GM04504 (cell line): ENCODE measurements at regions not wholly inside any gene's neighbourhood (a gene's known extent, or its start where the extent isn't known, plus 50 kb on each side); places are given as distances from the start of the nearest gene placed in this dataset.

Experiments used
- DNase-seq: peaks from one replicate; pipeline ENCODE4 v3.0.0-alpha.2; 2012; ENCODE audit warnings: low read depth

DNA sequence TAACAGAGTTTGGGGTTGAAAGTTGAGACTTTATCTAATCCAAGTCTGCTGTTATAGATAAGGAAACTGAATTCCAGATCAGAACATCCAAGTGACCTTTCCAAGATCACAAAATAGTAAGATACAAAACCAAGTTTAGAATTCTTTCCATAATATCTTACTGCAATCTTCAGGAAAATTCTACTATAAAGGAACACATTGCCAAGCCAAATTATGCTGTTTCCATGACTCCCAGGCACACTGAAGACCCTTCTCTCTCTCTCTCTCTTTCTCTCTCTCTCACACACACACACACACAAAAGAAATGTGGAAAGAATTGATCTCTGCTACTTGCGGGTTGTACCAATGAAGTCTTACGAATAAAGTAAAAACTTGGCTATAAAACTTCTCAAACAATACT is 398.4 kb downstream of the METTL4 start:
- DNase-seq: no peak

DNA sequence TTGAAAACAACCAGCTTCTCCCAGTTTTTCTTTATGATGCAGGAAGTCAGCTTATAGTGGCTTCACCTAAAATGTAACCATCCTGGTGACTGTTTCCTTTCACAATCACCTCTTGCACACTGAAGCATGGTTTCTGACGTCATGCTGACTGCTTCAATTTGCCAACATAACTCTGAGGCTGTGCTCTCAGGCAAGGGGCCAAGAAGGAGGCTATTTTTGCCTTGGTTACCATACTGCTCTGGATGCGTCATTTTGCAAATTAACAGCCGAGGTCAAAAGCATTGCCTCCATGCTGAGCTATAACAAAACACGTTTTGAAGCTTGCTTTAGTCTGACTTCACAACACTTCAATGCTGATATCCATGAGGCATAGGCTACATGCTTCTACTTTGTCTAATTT is 397.8 kb downstream of the METTL4 start:
- DNase-seq: peak; percentile 17

DNA sequence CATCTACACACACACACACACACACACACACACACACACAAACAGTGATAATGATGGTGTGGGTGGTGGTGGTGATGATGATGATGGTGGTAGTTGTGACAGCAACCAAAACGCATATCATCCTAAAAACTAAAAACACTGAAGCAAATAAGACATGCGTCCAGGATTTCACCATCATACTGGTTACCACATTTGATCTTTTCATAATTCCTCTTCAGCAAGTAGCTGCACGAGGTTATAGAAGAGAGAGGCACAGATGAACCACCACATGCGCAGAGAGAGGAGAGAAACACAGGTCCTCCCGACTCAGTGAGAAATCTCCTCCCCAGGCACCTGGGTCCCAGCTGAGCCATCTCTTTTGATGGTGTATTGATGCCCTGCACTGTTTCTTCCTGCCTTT is 393.3 kb downstream of the METTL4 start:
- no peak for DNase-seq

DNA sequence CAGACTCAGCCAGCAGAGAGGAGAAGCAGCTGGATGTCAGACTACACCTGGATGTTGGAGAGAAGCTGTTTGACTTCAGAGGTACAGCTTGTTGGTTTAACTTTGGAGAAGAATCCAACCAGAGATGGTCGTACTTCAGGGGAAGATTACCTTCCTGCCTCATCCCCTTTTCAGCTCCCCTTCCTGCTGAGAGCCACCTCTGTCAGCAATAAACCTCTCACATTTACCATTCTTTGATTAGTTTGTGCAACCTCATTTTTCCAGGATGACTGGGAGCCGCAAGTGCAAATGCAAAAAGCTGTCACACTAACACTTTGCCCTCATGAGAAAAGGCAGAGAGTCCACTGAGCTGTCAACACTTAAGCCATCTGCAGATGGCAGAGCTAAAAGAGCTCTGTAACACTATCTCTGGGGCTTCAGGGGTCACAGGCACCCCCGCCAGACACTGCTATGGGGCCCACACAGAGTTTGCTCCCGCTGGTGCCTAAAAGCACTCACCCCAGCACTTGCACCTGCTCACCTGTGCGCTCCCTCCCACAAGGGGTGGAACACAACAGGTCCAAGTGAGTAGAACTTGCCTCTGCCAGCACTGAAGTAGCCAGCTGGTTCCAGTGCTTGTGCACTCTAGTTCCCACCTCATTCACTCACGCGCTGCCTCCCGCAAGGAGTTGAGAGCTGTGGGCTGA is 391.7 kb downstream of the METTL4 start:
- no peak for DNase-seq

DNA sequence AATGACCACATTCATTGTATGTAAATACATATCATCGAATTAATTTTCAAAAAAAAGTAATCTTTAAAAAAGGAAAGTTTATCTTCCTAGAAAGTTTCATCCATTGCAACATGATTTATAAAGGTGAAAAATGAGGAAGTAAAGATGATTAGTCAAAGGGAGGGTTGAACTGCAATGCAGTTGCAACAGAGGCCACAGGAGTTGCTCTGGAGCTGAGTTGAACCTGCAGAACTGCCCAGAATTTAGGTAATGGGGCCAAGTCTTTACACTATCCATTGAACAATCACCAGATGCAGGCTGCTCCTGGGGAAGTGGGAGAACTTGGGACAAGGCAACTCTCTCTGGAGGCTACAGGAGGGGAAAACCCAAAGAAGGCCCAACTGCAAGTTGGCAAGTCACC is 390.7 kb downstream of the METTL4 start:
- DNase-seq: no peak

DNA sequence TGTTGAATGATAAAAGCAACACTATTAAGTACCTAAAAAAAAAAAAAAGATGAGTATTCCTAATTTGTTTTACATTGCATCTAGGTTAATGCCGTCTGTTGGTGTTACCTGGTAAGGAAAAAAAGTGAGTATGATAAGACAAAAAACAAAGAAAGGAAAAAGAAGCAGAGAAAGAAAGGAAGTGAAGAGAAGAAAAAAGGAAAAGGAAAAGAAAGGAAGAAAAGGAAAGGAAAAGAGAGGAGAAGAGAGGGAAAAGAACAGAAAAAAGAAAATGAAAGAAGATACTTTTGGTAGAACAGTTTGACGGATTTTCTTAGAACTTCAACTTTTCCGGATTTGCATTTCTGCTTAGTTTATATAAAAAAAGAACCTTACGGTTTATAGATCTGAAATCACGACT is 387.9 kb downstream of the METTL4 start:
- no peak for DNase-seq

DNA sequence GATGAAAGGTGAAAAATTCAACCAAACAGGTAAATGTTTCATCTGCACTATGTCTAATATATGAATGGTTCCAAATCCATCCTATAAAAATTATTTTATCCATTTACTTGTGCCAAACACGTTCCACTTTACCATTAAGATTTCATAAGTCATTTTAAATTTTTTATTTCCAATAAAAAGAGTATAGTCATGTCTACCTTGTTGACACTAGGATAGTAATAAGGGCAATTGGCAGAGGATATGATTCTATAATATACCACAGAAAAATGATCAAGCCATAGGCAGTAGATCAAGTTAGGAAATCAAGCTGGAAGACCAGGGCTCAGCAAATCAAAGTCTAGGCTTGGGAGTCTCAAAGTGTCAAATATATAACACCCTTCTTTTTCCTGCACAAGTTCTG is 384.3 kb downstream of the METTL4 start:
- no peak for DNase-seq

DNA sequence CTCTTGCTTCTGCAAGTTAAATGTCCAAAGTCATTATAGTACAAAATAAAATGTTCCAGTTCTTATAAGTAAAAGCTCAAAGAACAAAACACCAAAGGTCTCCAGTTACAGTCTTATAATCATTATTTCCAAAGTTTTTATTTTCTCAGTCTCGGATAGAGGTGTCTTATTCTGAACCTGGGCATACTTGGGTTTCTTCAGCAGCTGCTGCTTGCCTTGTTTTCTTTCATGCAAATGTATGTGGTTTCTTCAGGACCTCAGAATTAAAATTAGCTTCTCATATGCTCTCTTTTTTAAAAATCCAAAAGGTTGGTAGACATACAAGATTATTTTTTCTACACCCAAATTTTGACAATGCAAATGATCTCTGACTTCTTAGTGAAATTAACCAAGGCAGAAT is 383.0 kb downstream of the METTL4 start:
- DNase-seq: no peak

DNA sequence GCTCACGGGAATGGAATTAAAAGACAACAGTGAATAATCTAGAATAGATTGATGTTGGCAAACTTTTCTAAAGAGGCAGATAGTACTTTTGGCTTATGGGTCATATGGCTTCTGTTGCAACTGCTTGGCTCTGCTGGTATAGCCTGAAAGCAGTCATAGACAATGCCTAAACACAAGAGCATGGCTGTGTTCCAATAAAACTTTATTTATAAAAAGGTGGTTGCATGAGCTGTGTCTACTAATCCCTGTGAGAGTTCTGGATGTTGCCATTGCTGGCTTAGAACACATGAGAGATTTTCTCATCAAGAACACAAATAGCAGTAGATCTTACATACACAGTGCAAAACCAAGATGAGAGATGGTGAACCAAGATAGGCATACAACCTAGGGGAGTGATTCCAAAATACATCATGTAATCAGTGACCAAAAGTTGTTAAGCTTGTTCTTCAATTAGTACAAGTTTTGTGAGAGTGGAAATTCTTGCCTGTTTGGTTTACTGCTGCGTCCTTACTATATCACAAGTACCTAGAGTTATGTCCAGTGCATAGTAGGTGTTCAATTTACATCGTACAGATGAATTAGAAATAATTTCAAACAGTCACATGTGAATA is 380.0 kb downstream of the METTL4 start:
- no peak for DNase-seq

DNA sequence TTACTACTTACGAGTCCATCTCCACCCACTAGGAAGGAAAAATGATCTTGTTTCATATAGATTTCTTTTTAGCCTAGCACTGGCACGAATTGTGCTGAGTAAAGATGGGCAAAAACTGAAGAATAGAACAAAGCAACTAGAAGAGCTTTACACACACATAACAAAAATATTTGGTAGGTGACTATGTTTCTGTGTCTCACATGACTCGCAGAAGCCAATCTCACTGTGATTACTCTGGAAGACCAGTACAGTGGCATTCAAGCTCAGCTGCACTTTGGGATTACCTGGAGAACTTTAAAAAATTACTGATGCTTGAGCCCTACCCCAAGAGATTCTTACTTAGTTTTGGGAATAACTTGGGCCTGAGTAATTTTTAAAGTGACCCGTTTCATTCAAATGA is 378.7 kb downstream of the METTL4 start:
- no peak for DNase-seq

DNA sequence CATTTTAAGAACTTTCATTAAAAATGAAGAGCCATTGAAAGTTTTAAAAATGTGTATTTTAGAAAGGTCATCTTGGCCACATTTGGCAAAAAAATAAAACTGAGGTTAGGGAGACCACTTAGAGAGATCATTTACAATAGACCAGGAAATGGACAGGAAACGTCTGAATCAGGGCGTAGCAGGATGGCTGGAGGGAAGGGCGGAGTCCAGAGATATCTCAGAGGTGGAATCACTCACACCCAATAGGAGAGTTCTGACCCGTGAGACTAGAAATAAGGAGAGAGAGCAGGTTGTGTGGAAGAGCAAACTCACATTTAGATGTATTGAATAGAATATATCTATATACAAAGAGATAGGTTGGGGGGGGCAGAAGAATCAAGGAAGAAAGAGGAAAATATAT is 373.4 kb downstream of the METTL4 start:
- DNase-seq: no peak

DNA sequence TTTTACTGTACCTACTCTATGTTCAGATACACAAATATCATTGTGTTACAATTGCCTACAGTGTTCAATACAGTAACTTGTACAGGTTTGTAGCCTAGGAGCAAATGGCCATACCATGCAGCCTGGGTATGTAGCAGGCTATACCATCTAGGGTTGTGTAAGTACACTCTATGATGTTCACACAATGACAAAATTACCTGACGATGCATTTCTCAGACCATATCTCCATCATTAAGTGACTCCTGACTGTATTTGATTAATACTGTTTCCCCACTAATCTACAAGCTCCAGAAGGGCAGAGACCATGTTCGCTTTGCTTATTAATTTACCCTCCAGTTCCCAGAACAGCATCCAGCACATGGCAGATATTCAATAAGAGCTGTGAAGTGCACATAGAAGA is 372.2 kb downstream of the METTL4 start:
- no peak for DNase-seq

DNA sequence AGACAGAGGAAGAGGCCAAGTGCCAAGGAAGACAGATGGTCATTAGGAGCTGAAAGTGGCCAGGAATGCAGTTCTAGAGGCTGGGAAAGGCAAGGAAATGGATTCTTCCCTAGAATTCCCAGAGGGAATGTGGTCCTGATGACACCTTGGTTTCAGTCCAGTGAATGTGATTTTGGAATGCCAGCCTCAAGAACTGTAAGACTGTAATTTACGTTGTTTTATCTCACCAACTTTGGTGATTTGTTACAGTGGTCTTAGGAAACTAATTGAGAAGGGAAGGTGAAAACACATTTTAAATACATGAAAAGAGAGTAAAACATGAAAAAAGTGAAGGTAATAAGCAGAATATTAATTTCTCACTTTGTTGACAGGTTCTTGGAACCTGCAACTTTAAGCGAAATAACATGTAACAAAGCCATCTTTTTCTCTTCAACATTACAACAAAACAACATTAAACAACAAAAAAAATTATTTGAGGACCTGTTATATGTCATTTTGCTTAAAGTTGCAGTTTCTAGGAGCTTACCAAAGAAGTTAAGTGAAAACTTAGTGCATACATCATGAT is 370.2 kb downstream of the METTL4 start:
- no peak for DNase-seq

DNA sequence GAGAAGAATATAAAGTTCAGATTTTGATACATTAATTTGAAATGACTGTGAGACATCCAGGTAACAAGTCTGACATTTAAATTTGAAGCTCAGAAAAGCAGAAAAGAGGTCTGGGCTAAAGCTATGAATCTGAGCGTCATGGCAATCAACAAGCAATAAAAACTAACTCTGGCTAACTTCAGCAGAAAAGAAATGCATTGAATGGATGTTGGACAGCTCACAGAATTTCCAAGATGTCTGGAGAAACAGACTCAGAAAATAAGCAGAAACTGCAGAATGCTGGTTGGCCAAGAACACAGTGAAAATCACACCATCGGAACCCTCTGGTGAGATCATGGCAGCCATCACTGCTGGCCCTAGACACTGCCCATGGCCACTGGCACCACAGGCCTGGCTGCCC is 366.6 kb downstream of the METTL4 start:
- DNase-seq: no peak

DNA sequence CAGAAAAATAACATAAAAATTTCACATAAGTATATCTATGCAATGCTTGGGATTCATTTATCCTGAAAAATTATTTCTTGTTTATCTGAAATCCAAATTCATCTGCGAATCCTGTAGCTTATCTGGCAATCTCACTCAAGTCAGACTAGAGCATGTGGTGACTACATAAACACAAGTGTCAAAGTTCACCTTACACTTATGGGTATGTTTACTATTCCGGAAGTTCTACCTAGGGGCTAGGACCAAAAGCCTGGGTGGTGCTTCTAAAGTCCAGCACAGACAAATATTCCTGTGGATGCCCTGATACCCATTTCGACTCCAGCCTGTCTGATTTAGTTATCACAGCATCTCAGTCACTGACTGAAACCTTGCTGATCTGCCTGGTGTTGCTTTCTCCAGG is 364.0 kb downstream of the METTL4 start:
- DNase-seq: no peak

DNA sequence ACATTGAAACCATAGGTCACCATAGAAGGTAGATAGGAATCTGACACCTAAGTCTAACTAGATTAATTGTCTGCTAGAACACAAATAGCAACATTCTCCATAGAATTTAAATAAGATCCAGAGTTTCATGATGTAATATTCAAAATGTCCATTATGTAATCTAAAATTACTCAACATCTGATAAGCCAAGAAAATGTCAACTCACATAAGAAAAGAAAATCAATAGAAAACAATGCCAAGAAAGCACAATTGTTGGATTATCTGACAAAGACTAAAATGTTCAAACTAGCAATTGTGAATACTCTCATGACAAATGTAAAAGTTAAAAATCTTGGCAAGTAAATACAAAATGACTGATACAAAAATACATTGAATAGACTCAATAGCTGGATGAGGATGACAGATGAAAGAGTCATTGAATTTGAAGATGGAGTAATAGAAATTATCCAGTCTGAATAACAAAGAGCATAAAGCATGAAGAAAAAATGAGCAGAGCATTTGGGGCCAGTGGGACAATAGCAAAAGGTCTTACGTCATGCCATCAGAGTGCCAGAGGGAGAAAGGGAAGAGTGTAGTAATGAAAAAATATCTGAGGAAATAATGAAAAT is 358.6 kb downstream of the METTL4 start:
- no peak for DNase-seq

DNA sequence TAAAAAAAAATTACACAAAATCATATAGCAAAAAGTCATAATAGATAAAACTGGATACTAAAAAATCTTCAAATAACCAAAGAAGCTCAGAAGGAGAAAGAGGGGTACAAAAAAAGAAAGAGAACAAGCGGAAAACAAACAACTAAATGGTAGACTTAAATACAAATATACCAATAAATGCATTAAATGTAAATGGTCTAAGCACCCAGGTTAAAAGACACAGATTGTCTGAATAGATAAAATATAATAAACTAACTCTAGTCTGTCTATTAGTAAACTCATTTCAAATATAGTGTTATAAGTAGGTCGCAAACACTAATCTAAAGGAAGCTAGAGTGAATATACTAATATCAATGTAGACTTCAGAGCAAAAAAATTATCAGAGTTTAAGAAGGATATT is 357.4 kb downstream of the METTL4 start:
- DNase-seq: no peak

DNA sequence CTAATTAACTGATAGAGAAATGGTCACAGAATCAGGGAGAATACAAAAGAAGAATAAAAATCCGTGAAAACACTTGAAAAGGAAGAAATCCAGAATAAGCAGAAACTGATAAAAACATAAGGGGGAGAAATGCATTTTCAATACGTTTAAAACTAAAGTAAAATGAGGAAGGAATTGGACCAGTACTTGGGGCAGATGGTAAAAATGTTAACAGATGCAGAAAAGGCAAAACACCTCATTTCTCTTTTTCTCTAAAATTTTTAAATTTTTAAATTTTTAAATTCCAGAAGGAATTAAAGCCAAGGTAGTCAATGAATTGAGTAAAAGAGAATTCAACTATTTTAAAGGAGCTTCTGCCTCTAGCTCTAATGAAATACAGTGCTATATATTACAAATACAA is 353.9 kb downstream of the METTL4 start:
- DNase-seq: no peak

DNA sequence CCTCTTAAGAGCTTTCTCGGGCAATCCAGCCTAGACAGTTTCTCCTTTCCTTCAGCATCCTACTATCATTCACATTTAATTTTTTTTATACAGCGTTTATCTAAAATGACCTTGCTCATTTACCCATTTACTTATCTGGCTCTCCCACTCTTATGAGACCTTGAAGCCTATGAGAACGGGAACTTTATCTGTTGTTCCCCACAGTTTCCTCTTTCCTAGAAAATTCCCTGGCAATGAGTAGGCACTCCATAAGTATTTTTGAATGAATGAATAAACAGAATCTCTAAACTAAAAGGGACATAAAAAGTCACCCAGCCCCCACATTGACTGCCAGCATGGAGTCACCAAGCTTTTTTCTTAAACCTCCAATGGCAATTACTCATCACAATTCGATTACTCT is 353.2 kb downstream of the METTL4 start:
- DNase-seq: no peak

DNA sequence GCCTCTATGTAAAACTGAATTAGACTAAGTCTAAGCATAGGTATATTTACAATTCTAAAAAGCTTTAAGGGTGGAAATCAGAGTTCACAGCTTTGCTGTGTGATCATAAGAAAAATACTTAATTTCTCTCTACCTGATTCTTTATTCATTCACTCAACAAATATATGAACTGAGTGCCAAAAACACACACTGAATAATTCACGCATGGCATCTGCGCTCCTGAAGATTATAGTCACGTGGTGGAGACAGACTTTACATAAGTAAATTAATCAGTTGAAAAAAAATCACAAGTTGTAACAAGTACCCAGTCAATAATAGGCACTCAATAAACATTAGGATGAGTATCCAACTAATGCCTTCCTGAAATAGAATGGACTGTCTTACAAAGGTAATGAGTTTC is 351.6 kb downstream of the METTL4 start:
- DNase-seq: no peak

DNA sequence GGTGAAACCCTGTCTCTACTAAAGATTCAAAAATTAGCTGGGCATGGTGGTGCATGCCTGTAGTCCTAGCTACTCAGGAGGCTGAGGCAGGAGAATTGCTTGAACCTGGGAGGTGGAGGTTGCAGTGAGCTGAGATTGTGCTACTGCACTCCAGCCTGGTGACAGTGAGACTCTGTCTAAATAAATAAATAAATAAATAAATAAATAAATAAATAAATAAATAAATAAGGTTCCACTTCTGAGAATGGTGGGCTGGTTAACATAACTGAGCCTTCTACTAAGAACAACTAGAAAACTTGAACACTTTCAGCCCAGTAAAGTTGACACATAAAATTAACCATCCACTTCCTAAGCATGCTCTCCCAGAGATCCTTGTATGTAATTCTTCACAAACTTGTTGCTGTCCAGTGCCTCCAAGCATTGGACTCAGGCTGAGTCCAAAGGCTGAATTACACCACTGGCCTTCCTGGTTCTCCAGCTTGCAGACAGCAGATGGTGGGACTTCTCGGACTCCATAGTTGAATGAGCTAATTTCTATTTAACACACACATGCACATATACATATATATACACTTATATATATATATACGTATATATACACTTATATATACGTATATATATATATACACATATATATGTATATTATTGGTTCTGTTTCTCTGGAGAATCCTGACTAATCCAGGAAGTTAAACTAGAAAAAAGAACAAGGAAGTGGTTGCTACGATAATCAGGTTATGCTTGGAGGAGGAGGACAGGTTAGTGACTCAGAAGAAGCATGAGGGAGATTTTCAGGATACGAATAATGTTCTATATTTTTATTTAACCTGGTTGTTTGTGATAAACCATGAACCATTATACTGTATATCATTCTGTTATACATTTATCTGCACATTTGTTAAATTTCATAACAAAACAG is 348.8 kb downstream of the METTL4 start:
- no peak for DNase-seq

DNA sequence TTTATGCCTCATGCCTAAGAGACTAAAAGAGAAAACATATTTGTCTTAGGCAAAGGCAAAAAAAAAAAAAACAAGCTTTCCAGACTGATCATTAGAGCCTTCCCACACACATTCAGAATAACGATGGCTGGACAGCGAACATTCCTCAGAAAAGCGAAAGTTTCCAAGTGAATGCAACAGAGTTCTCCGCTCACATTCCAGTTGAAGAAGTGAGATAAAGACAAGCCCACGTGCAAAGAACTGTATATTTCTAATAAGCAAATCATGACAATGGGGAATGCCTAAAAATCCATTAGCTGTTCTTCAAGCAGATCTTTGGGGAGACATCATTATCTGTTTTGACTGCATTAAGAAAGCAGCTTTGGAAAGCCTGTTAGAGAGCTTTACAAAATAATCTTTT is 347.9 kb downstream of the METTL4 start:
- DNase-seq: no peak

DNA sequence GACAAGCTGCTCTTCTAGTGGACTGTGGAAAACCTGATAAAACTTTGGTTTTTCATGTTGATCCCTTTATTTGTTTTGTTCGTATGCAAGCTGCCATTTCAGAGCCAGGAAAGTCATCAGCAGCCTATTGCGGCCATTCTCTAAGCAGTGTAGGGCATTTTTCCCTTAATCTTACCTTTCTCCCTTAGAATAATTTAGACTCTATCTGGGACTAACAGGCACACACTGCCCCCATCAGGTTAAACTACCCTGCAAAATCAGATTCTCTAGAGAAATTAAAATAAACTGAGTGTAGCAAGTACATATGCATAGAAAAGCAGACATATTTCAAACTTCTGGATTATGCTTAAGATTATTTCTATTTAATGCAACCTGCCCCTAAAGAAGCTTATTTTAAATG is 347.5 kb downstream of the METTL4 start:
- DNase-seq: no peak
